AML-193 (cell line): ENCODE measurements at regions not wholly inside any gene's neighbourhood (a gene's known extent, or its start where the extent isn't known, plus 50 kb on each side); places are given as distances from the start of the nearest gene placed in this dataset.
"Not testable (repeated sequence)": the region's sequence is repeated elsewhere in the genome, so short reads cannot be mapped to it uniquely, and the experiment has no call there.

ENCODE experiments used
- DNase-seq, 2 experiments: peaks; one replicate each; lab custom pipeline; 2025; lab: John Stamatoyannopoulos, UW

DNA sequence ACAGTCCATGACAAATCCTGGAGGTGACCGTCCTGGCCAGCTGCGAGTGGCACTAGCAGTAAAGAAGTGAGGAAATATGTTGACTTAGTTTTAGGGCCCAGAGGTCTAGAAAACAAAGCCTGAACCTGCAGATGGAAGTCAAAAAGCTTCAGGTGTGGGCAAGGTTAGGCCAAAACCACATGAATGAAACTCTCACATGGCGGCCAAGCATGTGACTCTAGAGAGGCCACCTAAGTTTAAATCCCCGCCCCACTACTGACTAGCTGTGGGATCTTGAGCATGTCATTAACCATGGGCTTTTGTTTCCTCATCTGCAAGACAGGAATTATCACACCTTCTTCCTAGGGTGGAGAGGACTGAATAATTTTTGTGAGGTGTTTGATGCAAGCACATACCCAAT is 148.2 kb upstream of the DAB1 start:
- no peak for DNase-seq

DNA sequence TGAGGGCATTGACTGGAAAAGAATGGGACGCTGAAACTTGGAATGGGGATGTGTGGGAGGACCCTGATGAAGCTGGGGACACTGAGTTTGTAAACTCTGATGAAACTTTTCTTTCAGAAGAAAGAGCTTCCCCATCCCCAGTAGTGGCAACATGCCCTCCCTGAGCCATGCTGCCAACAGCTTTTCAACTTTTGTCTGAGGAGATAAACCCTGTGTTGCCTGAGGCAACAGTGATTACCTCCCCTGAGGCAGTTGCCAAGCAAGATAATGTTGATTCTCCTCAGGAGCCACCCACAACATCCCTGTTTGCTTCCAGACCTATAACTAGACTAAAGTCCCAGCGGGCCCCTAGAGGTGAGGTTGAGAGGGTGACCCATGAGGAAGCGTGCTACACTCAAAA is 134.2 kb upstream of the DAB1 start:
- not testable (repeated sequence) for DNase-seq

DNA sequence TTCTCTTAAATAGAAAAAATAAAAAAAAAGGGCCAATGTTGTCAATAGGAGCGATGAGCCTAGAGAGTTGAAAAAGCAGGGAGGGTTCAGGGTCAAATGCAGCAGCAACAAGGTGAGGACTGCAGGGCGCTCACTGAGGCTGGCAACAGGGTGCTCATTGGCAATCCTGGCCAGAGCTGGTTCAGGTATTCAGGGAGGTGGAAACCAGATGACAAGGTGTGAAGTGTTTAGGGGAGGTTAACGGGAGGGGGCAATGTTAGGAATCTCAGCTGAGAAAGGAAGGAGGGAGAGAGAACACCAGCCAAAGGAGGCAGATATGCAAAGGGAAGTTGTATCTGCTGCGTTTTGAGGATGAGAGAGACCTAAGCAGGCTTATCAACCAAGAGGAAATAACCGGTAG is 129.8 kb upstream of the DAB1 start:
- no peak for DNase-seq

DNA sequence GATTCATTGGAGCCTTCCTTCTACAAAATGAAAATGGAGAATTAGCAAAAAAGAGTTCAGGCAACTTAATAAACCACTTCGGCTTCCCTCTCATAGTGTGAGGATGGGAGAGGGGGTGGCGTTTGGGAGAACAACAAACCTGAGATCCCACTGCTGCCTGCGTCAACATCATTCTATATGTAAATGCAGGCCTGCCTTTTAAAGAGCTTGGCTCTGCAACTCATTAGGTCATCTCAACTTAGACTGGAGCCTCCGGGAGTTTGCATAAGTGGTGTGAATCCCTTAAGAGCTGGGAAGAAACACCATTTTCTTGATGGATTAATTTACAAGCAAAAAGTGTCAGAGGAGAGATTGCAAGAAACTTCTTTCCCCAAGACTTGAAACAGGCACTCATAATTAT is 127.6 kb upstream of the DAB1 start:
- no peak for DNase-seq

DNA sequence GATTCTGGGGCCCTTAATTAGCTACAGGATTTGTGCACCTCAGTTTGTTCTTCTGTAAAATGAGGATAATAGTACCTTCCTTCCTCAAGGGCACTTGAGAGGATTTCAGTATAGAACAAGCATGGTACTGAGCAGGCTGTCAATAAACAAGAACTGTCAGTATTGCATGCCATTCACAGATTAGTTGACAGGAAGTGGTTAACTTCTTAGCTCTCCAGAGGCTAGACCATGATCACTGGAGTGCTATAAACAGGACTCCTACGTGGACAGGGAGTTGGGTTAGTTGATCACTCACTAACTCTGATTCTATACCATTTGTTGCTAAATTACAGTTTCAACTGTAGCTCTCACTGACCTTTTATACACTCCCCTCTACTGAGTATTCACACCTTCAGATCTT is 126.2 kb upstream of the DAB1 start:
- DNase-seq, result no peak

DNA sequence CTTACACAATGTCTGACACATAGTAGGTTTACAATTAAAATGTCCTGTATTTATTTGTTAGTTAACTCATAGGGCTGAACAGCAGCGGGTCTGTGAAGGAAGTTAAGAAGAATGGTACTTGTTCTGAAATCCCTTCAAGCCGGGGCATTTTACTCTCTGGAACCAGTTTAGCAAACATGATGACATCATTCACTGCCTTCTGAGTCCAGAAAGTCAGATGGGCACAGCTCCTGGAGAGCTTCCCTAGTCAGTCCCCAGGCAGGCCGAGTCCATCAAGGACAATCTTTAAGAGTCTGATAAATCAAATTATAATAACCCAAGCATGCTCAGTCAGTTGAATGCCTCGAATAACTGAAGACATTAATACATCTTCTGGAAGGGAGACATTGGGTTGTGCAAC is 125.4 kb upstream of the DAB1 start:
- DNase-seq, result no peak

DNA sequence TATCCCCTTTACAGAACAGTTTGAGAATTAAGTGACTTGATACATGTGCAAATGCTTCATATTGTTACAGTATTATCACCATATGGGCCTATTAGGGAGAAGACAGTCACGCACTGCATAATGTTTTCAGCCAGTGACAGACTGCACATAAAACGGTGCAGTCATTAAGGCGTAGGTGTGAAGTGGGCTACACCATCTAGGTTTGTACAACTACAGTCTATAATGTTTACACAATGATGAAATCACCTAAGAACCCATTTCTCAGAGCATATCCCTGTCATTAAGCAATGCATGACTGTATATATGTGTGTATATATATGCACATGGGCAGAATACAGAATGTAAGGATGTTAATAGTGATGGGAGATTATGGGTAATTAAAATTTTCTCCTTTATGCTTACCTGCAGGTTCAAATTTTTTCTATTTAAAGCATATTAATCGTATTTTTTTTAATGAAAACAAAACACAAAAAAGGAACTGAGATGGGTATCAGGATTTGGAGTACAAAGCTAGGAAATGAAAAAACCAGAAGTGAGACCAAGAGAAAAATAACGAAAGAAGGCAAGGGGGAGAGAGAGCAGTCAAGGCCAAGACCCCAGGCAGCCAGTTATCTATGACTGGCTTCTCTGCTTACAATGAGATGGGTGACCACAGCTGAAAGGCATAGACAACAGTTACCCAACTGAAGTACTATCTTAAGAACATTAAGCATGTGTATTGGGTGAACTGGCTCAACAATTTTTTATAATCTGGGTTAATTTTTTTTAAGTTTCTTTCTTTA is 122.9 kb upstream of the DAB1 start:
- no peak for DNase-seq

DNA sequence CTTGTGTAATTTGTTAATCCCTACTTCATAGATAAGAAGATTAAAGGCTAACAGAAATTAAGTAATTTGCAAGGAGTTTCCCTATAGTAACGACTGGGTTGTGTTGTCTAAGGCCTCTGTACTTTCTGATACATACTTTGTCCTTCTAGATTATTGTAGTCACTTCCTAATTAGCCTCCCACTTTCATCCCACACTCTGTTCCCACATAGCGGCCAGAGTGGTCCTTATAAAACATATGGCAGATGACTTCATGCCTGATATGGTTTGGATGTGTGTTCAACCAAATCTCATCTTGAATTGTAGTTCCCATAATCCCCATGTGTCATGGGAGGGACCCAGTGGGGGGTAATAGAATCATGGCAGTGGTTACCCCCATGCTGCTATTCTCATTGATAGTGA is 120.5 kb upstream of the DAB1 start:
- no peak for DNase-seq

DNA sequence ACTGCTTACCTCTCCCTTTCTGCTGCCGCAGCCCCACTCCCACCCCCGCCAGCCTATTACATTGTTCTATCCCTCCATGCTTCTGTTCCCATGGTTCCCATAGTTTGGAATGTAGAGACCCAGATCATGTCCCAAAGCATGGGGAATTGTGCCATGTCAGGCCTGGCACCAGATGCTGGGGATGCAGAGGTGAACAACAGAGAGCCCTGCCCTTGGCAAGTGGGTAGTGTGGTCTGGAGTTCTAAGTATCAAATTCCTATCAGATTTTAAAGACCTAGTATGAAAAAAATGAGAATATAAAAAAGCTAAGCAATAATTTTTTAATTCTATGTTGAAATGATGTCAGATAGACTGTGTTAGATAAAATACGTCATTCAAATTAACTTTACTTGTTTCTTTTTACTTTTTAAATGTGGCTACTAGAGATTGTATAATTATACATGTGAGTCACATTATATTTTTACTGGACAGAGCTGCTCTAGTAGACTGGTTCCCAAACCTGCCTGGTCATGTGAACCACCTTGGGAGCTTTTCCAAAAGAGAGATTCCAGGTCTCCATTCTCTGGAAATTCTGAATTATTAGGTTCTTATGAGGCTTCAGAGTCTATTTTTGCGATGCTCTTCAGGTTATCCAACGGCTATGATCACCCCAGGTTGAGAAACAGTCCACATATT is 113.0 kb upstream of the DAB1 start:
- no peak for DNase-seq

DNA sequence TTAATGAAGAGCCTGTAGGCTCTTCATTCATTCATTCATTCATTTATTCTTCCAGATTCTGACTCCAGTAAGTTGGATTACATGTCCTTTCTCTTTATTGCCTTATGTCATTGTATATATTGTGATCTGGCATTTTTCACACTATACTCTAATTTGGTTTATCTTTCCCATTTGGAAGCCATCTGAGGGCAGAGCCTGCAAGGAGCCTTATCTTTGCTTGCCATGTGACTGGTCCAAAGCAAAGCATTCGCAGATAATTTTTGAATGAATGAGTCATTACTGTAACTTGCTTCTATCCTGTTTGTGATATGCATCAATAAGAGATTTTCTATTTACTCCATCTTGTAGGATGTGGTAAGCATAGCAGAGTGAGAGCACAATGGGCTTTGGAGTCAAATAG is 108.4 kb upstream of the DAB1 start:
- no peak for DNase-seq

DNA sequence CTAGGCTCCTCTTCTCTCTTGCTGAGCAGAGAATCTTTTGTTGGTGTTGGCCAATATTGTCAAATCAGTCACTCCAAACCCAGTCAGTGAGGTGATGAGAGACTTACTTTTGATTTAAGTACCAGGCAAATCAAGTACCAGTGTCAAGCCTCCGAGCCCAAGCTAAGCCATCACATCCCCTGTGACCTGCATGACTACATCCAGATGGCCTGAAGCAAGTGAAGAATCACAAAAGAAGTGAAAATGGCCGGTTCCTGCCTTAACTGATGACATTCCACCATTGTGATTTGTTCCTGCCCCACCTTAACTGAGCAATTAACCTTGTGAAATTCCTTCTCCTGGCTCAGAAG is 107.0 kb upstream of the DAB1 start:
- DNase-seq, result not testable (repeated sequence)

DNA sequence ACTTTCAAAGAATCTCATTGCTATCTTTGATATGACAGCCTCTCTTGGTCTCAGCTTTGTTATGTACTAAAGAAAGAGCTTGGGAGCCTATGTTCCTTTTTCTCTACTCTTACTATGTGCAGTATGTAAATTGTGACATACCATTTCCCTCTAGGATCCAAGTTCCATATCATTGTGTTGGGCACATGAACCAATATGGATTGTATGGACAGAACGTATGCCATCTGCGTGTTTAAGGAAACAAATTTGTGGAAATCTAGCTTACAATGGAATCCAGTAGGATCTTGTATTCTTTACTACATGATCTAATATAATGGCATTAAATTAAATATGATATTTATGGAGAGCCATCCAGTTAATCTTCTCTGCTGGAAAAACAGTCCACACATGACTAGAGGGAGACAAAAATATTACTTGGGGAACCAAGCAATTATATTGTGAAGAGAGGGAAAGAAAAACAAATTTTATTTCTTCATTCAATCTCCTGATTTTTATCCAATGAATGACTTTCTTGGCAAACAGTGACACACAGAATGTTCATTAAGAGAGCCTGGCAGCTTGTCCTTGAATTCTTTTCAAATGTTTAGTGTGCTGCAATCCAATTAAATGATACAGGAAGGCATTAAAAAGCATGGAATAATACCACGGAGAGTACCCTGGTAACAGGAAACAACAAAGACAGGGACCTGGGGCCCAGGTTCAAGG is 106.5 kb upstream of the DAB1 start:
- no peak for DNase-seq

DNA sequence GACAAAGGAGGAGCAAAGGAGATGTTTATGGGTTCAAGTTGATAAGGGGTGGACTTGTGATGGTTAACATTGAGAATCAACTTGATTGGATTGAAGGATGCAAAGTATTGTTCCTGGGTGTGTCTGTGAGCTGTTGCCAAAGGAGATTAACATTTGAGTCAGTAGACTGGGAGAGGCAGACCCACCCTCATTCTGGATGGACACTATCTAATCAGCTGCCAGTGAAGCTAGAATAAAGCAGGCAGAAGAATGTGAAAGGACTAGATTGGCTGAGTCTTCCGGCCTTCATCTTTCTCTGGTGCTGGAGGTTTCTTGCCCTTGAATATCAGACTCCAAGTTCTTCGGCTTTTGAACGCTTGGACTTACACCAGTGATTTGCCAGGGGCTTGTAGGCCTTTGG is 98.7 kb upstream of the DAB1 start:
- no peak for DNase-seq

DNA sequence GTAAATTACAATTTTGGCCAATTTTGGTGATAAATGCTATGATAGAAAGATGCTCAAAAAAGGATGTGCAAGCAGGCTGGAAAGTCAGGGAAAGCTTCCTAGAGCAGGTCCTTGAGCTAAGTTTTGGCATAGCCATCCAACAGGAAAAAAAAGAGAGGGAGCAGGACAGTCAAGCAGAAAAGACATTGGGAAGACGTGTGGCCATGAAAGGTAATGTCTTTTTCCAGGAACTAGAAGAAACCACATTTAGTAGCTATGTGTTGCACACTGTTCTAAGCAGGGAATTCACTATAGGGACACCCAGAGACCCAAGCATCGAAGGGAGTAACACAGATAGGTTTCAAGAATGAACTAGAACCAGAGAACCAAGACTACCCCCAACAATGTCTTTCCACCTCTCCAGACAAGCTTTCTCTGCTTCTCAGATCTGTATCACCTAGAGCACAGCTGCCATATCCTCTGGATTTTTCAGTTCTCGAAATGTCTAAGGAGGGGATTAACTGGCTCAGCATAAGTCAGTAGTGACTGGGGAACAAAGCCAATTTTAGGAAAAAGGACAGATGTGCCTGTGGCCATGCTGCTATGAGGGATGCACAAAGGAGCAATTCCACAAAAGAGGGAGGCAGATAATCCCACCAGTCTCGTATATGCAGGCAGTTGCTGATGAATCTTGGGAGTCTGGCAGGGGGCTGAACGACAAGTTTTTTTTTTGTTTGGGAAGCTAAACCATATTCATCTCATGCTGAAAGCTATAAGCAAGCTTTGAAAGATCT is 97.1 kb upstream of the DAB1 start:
- DNase-seq, result no peak

DNA sequence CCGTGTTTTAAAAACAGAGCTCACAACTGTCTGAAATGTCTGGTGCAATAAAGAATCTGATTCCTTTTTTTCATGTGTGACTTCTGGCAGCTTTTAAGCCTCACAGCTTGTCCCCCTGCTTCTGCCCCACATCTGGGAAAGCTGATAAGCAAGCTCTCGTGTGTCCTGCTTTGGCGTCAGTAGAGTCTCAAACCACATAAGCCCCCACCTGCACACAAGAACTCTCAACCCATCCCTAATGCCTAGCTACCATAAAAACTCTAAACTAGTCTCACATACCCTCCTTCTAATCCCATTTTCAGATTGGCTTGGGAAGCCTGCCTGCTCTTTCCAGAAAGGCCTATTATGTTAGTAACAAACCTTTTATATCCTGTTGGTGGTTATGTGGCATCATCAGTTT is 94.6 kb upstream of the DAB1 start:
- no peak for DNase-seq

DNA sequence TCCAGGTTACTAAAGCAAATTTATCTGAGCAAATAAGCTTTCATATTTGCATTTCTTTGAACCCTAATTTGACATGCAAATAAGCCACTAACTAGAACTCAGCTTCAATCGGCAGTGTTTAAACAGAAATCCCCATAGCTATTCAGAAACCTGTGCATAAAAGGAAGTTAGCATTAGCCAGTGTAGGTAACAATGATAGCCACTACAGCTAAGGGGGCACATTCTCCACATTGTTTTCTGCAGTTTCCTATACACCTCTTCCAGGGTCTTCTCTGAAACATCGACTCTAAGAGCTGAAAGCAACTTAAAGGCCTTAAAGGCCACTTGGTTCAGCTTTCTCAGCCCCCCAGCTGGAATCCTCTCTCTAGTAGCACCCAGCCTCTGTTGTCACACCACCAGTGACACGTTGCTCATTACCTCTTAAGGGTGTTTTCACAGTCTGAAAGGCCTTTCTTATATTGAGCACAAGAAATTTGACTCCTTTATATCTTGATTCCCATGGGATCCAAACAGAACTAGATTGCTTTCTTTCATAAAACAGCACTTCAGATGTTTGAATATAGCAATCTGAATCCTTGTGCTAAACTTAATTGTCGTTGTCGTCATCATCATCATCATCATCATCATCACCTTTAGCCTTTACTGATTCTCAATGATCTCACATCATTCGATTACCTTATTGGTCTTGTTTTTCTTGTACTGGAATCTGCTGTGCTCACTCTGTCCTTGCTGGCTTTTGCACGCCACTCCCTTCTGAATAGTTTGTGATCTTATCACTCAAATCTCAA is 93.9 kb upstream of the DAB1 start:
- no peak for DNase-seq

DNA sequence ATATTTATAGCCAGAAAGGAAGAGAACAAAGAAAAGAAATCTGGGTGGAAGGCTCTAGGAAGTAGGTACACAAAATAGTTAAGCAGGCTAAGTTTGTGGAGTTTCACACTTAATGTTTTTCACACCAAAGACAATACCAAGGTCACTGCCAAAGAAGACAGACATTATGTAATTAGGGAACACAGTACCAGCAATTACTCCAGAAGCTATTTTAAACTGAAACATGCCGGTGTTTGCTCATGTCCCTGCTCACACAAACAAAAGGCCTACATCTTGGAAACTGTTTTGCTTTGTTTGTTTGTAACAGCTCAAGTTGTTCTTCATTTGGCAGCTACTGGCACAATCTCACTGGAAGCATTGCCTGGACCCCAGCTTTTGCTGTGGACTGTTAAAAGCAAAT is 88.5 kb upstream of the DAB1 start:
- no peak for DNase-seq

DNA sequence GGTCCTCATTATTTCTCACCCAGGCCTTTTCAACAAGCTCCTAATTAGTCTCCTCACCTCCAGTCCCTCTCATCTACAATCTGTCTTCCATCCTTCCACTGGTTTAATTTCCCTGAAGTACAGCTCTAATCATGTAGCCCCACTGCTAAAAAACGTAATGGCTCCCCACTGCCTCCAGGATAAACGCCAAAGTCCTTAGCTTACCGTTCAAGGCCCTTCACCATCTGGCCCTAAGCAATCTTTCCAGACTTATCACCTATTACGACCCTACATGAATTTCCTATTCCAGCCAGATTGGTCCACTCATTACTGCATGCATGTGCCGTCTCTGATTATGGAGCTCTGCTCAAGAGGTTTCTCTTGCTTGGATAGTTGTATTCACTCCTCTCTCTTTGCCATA is 83.1 kb upstream of the DAB1 start:
- DNase-seq, result no peak

DNA sequence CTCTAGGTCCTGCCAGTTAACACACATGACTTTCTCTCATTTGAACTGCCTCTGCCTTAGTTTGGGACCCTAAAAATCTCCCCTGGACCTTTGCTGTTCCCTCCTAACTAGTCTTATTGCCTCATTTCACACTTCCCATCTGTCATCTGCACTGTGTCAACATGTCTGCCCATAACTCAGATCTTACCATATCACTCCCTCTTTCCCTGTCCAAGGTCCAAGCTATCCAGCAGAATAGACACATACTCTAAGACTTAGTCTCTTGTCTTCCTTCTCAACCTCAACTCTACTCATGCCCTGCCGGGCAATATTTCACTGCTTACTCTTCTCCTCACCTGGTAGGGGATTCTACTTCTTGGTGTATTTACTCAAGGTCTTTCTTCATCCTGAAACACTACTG is 79.5 kb upstream of the DAB1 start:
- DNase-seq, result no peak

DNA sequence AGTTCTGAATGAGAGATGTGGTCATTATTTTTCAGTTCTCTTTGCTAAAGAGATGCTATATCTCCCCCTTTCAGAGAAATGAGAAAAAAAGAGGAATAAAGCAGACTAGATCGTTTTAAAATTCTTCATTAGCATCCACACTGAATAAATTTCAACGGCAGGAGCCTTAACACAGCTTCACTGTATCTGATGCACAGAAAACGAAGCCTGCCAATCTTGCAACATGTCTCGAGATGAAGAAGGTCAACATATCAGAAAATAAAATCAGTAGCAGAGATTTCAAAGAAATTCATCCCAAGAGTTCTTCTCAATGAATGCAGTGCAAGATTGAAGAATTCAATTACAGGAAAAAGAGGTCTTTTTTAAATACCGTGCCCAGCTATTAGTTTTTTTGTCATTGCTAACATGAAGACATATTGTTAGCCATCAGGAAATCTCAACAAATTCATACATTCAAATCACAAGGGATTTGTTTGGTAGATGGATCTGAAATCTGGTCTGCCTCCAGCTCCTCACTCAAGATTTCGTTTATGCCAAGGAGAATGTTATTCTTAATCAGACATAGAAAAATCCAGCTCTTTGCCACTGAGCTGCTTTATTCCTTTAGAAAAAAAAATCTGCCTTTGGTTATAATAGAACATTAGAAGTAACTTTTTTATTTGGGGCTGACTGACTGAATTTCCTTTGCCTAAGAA is 76.4 kb upstream of the DAB1 start:
- no peak for DNase-seq

DNA sequence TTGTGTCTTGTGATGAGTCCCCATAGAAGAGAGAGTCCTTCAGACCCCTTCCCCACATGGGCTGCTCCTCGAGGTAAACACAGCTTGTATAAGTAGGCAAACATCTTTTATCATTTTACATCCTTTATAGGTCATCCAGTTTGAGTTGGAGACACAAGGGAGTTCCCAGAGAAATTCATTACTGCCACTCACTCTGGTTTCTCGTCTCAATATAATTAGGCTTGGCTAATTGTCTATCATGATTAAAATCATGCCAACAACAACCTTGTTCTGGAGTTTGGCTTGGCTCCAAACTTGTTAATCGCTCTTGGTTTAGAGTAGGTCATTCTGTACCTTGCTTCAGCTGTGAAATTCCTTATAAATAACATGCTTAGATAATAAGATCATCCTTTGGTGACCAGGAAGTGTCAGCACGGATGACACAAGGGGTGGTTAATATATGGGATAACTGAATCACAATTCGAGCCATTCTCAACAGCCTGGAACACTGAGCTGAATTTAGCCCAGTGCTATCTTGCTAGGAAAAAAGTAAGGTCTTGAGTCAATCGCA is 70.7 kb upstream of the DAB1 start:
- no peak for DNase-seq
